SU-DHL-6 (cell line): ENCODE measurements at regions not wholly inside any gene's neighbourhood (a gene's known extent, or its start where the extent isn't known, plus 50 kb on each side); places are given as distances from the start of the nearest gene placed in this dataset.

Source experiments
- H2AFZ ChIP-seq: fragments of 200-600 bp; sonication (generic); 2 replicates; pipeline ENCODE4 v1.6.1; 2014; ENCODE audit warnings: low read depth, mild to moderate bottlenecking, moderate library complexity, mixed read lengths, antibody characterized with exemption, low read length; ENCODE audit not compliant: severe bottlenecking
- H3F3A ChIP-seq: fragments of 200-600 bp; shearing (Covaris generic); 2 replicates; pipeline ENCODE4 v1.6.0; 2016; ENCODE audit warnings: antibody characterized with exemption, mild to moderate bottlenecking; ENCODE audit not compliant: insufficient read depth
- H3K27ac ChIP-seq: fragments of 200-600 bp; sonication (generic); 2 replicates; pipeline ENCODE4 v1.5.1; 2016; ENCODE audit warnings: low read depth, mild to moderate bottlenecking, low read length, moderate library complexity, mixed read lengths
- H3K27me3 ChIP-seq: fragments of 200-600 bp; sonication (generic), shearing (Covaris generic); 2 replicates; pipeline ENCODE4 v1.6.0; 2014; ENCODE audit warnings: mild to moderate bottlenecking, low read length
- H3K36me3 ChIP-seq: fragments of 200-600 bp; sonication (generic); 2 replicates; pipeline ENCODE4 v1.6.1; 2014; ENCODE audit warnings: mild to moderate bottlenecking, low read length, mixed read lengths
- H3K4me2 ChIP-seq: fragments of 300-600, 200-600 bp; shearing (Covaris generic), sonication (generic); 2 replicates; pipeline ENCODE4 v1.6.0; 2014; ENCODE audit warnings: low read length, low read depth, mild to moderate bottlenecking; ENCODE audit not compliant: poor library complexity, severe bottlenecking
- H3K4me3 ChIP-seq: fragments of 200-600 bp; sonication (generic); 2 replicates; pipeline ENCODE4 v1.5.1; 2014; ENCODE audit warnings: antibody characterized with exemption, low read length, mild to moderate bottlenecking, mixed read lengths; ENCODE audit not compliant: insufficient read depth, poor library complexity, severe bottlenecking
- H3K79me2 ChIP-seq: fragments of 200-600 bp; sonication (generic); 2 replicates; pipeline ENCODE4 v1.6.1; 2014; ENCODE audit warnings: mild to moderate bottlenecking, low read length, moderate library complexity; ENCODE audit not compliant: insufficient read depth
- H3K9ac ChIP-seq: fragments of 200-600 bp; sonication (generic); 2 replicates; pipeline ENCODE4 v1.7.0; 2014; ENCODE audit warnings: mild to moderate bottlenecking, low read length
- H3K9me2 ChIP-seq: fragments of 200-600 bp; sonication (generic); replicated peaks from 2 replicates; pipeline ENCODE4 v1.6.1; 2014; ENCODE audit warnings: low read length; ENCODE audit not compliant: insufficient read depth
- H3K9me3 ChIP-seq: fragments of 200-600 bp; sonication (generic); 2 replicates; pipeline ENCODE4 v1.6.1; 2014; ENCODE audit warnings: low read length, mixed read lengths; ENCODE audit not compliant: insufficient read depth
- H4K20me1 ChIP-seq: fragments of 200-600 bp; sonication (generic); 2 replicates; pipeline ENCODE4 v1.6.1; 2014; ENCODE audit warnings: low read depth, mild to moderate bottlenecking, antibody characterized with exemption, low read length, moderate library complexity, mixed read lengths
- CTCF ChIP-seq: fragments of 200-600 bp; sonication (generic); IDR thresholded peaks from one replicate; pipeline ENCODE4 v1.5.1; 2017; ENCODE audit warnings: antibody characterized with exemption, mild to moderate bottlenecking, low read length, moderate library complexity; ENCODE audit not compliant: insufficient read depth, poor library complexity, severe bottlenecking
- EZH2phosphoT487 ChIP-seq: fragments of 200-600 bp; sonication (generic), shearing (Covaris generic); conservative IDR thresholded peaks from 2 replicates; pipeline ENCODE4 v1.6.1; 2018; ENCODE audit warnings: mild to moderate bottlenecking, antibody characterized with exemption, low read length, moderate library complexity, mixed read lengths

- Histone ChIP-seq H3K4me3 (no peak overlapping the region), H3K9ac (no peak overlapping the region), H3K9me3 (no peaks in the 10 kb centered on the region), H3K9me2 (no peaks in the 10 kb centered on the region), H3K27ac (no peak overlapping the region), H3K27me3 (no peaks in the 10 kb centered on the region), H3K4me2 (no peak overlapping the region), H2AFZ (no peak overlapping the region), H3K36me3 (no peaks in the 10 kb centered on the region), H3F3A (no peaks in the 10 kb centered on the region), H4K20me1 (no peaks in the 10 kb centered on the region), H3K79me2 (no peaks in the 10 kb centered on the region)
- TF ChIP-seq CTCF (no peak), EZH2phosphoT487 (no peak)
These were observed 475.5 kb downstream of the TSHZ3 start for GRCh38 chr19:30873691-30874090.

GRCh38 chr19:30873003-30873402 lies 476.2 kb downstream of the TSHZ3 start:
- H3K27ac ChIP-seq = no peak overlapping the region
- no peaks in the 10 kb centered on the region for H3K27me3 ChIP-seq
- H3K4me3 ChIP-seq = no peak overlapping the region
- no peaks in the 10 kb centered on the region for H4K20me1 ChIP-seq
- H2AFZ ChIP-seq = no peak overlapping the region
- H3K9me2 ChIP-seq = no peaks in the 10 kb centered on the region
- H3K9ac ChIP-seq = no peak overlapping the region
- H3F3A ChIP-seq = no peaks in the 10 kb centered on the region
- H3K9me3 ChIP-seq = no peaks in the 10 kb centered on the region
- no peaks in the 10 kb centered on the region for H3K79me2 ChIP-seq
- no peaks in the 10 kb centered on the region for H3K36me3 ChIP-seq
- H3K4me2 ChIP-seq = no peak overlapping the region
- no peak for TF ChIP-seq CTCF
- TF ChIP-seq EZH2phosphoT487 = no peak

- H4K20me1 ChIP-seq = no peaks in the 10 kb centered on the region
These were observed 477.3 kb downstream of the TSHZ3 start for GRCh38 chr19:30871979-30872378.

More at GRCh38 chr19:30871979-30872378, 477.3 kb downstream of the TSHZ3 start:
- Histone ChIP-seq H3F3A (no peaks in the 10 kb centered on the region), H3K27ac (no peak overlapping the region), H3K4me3 (no peak overlapping the region), H3K4me2 (no peak overlapping the region), H3K79me2 (no peaks in the 10 kb centered on the region), H3K9ac (no peak overlapping the region), H3K36me3 (no peaks in the 10 kb centered on the region), H3K9me2 (no peaks in the 10 kb centered on the region), H2AFZ (no peak overlapping the region), H3K27me3 (no peaks in the 10 kb centered on the region), H3K9me3 (no peaks in the 10 kb centered on the region)
- no peak for TF ChIP-seq CTCF
- no peak for TF ChIP-seq EZH2phosphoT487
